Breast epithelium (tissue), 4 donors: ENCODE measurements at regions not wholly inside any gene's neighbourhood (a gene's known extent, or its start where the extent isn't known, plus 50 kb on each side); places are given as distances from the start of the nearest gene placed in this dataset.

Source experiments
- DNase-seq, 2 donors: peaks; one replicate each; pipeline ENCODE4 v3.0.0-alpha.2; 2019; ENCODE audit warnings: low spot score in 2 of 2
- H3K27ac ChIP-seq, 2 donors: fragments of 200-600 bp; sonication (generic) in 1 of 2; one replicate each; pipeline ENCODE4 v1.5.1; 2016 to 2019; ENCODE audit warnings: mild to moderate bottlenecking in 1 of 2
- H3K27me3 ChIP-seq, 2 donors: fragments of 200-600 bp; sonication (generic) in 1 of 2; one replicate each; pipeline versions ENCODE4 v1.5.1 to v1.6.0; 2017 to 2019; ENCODE audit warnings: control low read depth in 1 of 2, mild to moderate bottlenecking in 1 of 2
- H3K36me3 ChIP-seq: fragments of 200-600 bp; one replicate; pipeline ENCODE4 v1.5.1; 2019
- H3K4me1 ChIP-seq, 2 donors: fragments of 200-600 bp; sonication (generic); one replicate each; pipeline ENCODE4 v1.5.1; 2016 to 2019; ENCODE audit warnings: control low read depth in 1 of 2
- H3K4me3 ChIP-seq, 3 donors: fragments of 200-600 bp; sonication (generic); 1 replicate in 2 of 3; 2 replicates in 1 of 3; pipeline ENCODE4 v1.5.1; 2016 to 2019; ENCODE audit warnings: mild to moderate bottlenecking in 3 of 3, moderate library complexity in 2 of 3
- H3K9me3 ChIP-seq, 2 donors: fragments of 200-600 bp; sonication (generic) in 1 of 2; one replicate each; pipeline ENCODE4 v1.5.1; 2016 to 2019; ENCODE audit warnings: control low read depth in 1 of 2
- POLR2A ChIP-seq: fragments of 450-650 bp; IDR thresholded peaks from one replicate; pipeline ENCODE4 v1.6.1; 2016; ENCODE audit warnings: antibody characterized with exemption, mild to moderate bottlenecking, moderate library complexity
- POLR2AphosphoS5 ChIP-seq, 3 donors: sonication (generic); formaldehyde crosslinking; IDR thresholded peaks; one replicate each; pipeline ENCODE4 v1.6.1; 2017; ENCODE audit warnings: antibody characterized with exemption in 3 of 3
- intact Hi-C: fragments of 100-400 bp; cut with DNase I; formaldehyde crosslinking; loops from one replicate; pipeline ENCODE4 v1.15.1; 2023; ENCODE audit warnings: low total_unique reads
- TF ChIP-seq, protein P1 (sequence below), 3 donors: fragments of 450-650 bp; IDR thresholded peaks; one replicate each; pipeline ENCODE4 v1.5.1; 2016 to 2017; ENCODE audit warnings: antibody characterized with exemption in 3 of 3, mild to moderate bottlenecking in 3 of 3, moderate library complexity in 3 of 3

DNA sequence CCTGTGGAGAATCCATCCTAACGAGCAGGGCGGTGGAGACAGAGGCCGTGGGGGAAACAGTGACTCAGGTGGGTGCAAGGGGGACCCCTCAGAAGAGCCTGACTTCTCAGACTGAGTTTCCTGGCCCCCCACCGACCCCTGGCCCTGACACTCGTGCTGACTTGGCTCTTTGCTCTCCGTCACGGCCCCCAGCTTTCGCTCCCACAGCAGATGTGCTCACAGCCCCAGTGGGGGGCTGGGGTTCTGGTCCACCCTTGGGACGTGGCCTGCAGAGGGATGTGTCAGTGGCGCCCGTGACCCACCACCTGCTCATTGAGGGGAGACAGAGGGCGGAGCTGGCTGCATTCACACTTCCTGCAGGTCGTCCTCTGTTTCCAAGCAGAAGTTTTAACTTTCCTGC lies 62.9 kb upstream of the IRX4 start:
- Histone ChIP-seq H3K27ac (no peak overlapping the region), H3K4me1 (no peaks in the 10 kb centered on the region), H3K9me3 (no peaks in the 10 kb centered on the region), H3K36me3 (no peaks in the 10 kb centered on the region), H3K27me3 (no peaks in the 10 kb centered on the region), H3K4me3 (no peak overlapping the region)
- intact Hi-C loops: no loop called here
- TF ChIP-seq POLR2A (no peak), POLR2AphosphoS5 (IDR thresholded peaks at IDR 0.05) (no peak)
- TF ChIP-seq, protein P1, sequence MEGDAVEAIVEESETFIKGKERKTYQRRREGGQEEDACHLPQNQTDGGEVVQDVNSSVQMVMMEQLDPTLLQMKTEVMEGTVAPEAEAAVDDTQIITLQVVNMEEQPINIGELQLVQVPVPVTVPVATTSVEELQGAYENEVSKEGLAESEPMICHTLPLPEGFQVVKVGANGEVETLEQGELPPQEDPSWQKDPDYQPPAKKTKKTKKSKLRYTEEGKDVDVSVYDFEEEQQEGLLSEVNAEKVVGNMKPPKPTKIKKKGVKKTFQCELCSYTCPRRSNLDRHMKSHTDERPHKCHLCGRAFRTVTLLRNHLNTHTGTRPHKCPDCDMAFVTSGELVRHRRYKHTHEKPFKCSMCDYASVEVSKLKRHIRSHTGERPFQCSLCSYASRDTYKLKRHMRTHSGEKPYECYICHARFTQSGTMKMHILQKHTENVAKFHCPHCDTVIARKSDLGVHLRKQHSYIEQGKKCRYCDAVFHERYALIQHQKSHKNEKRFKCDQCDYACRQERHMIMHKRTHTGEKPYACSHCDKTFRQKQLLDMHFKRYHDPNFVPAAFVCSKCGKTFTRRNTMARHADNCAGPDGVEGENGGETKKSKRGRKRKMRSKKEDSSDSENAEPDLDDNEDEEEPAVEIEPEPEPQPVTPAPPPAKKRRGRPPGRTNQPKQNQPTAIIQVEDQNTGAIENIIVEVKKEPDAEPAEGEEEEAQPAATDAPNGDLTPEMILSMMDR (IDR thresholded peaks at IDR 0.05): no peak
- DNase-seq: no peak

DNA sequence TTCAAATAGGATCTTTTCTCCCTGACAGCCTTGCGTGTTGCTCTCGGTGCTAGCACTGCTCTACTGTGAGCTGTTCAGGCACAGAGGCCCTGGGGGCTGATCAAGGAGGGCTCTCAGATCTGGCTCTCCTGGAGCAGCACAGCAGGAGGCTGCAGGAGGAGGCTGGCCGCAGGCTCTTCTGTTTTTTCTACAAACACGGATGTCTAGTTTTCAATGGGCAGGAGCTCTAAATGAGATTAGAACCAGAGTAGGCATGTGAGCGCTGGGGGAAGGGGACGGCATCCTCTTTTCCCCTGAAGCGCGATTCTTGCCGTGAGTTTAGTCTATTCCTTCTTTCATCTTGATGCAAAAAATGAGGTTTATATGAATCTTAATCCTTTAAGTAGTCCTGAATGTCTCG lies 61.7 kb upstream of the IRX4 start:
- Histone ChIP-seq H3K27me3 (no peaks in the 10 kb centered on the region), H3K9me3 (no peaks in the 10 kb centered on the region), H3K4me3 (no peak overlapping the region), H3K27ac (no peak overlapping the region), H3K4me1 (no peaks in the 10 kb centered on the region), H3K36me3 (no peaks in the 10 kb centered on the region)
- TF ChIP-seq, protein P1 (IDR thresholded peaks at IDR 0.05): no peak
- TF ChIP-seq POLR2A (no peak), POLR2AphosphoS5 (IDR thresholded peaks at IDR 0.05) (no peak)
- DNase-seq: no peak
- intact Hi-C loops: no loop called here

- intact Hi-C loops: no loop called here
- Histone ChIP-seq H3K36me3 (no peaks in the 10 kb centered on the region), H3K9me3 (no peaks in the 10 kb centered on the region), H3K4me3 (no peak overlapping the region), H3K27ac (no peak overlapping the region), H3K4me1 (no peaks in the 10 kb centered on the region), H3K27me3 (no peaks in the 10 kb centered on the region)
- TF ChIP-seq POLR2A (no peak), POLR2AphosphoS5 (IDR thresholded peaks at IDR 0.05) (no peak)
- TF ChIP-seq, protein P1 (IDR thresholded peaks at IDR 0.05): no peak
- no peak for DNase-seq
Measured at GRCh38 chr5:1943481-1943880, 60.8 kb upstream of the IRX4 start.

DNA sequence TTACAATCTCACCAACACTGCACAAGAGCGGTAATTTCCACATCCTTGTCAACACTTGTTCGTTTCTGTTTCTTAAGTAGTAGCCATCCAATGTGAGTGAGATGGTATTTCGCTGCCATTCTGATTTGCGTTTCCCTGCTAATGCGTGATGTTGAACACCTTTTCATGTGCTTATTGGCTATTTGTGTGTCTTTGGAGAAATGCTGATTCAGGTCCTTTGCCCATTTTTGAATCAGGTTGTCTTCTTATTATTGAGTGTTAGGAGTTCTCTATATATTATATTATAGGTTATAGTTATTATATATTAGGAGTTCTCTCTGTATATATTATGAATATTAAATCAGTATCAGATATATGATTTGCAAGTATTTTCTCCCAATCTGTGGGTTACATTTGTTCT lies 59.9 kb upstream of the IRX4 start:
- DNase-seq: no peak
- intact Hi-C loops: no loop called here
- no peak overlapping the region for H3K27ac ChIP-seq
- no peaks in the 10 kb centered on the region for H3K4me1 ChIP-seq
- H3K4me3 ChIP-seq: no peak overlapping the region
- TF ChIP-seq POLR2A (no peak), POLR2AphosphoS5 (IDR thresholded peaks at IDR 0.05) (no peak)
- TF ChIP-seq, protein P1 (IDR thresholded peaks at IDR 0.05): no peak
- H3K9me3 ChIP-seq: no peaks in the 10 kb centered on the region
- H3K27me3 ChIP-seq: no peaks in the 10 kb centered on the region
- H3K36me3 ChIP-seq: no peaks in the 10 kb centered on the region

DNA sequence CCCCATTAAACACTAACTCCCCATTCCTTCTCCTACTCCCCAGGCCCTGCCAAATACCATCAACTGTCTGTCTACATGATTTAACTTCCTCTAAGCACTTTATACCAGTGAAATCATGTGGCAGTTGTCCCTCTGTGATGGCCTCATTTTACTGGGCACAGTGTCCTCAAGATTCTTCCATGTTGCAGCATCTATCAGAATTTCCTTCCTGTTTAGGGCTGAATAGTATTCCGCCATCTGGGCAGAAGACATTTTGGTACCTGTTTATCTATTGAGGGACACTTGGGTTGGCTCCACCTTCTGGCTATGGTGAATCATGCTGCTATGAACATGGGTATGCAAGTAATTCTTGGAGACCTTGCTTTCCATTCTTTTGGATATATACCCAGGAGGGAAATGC lies 59.4 kb upstream of the IRX4 start:
- no peak for DNase-seq
- H3K36me3 ChIP-seq: no peaks in the 10 kb centered on the region
- intact Hi-C loops: no loop called here
- no peaks in the 10 kb centered on the region for H3K9me3 ChIP-seq
- H3K4me3 ChIP-seq: no peak overlapping the region
- no peak overlapping the region for H3K27ac ChIP-seq
- no peaks in the 10 kb centered on the region for H3K4me1 ChIP-seq
- no peaks in the 10 kb centered on the region for H3K27me3 ChIP-seq
- TF ChIP-seq POLR2AphosphoS5 (IDR thresholded peaks at IDR 0.05): no peak
- no peak for TF ChIP-seq POLR2A
- TF ChIP-seq, protein P1 (IDR thresholded peaks at IDR 0.05): no peak
